ENCODE measurements at regions not wholly inside any gene's neighbourhood (a gene's known extent, or its start where the extent isn't known, plus 50 kb on each side); places are given as distances from the start of the nearest gene placed in this dataset.

DNA sequence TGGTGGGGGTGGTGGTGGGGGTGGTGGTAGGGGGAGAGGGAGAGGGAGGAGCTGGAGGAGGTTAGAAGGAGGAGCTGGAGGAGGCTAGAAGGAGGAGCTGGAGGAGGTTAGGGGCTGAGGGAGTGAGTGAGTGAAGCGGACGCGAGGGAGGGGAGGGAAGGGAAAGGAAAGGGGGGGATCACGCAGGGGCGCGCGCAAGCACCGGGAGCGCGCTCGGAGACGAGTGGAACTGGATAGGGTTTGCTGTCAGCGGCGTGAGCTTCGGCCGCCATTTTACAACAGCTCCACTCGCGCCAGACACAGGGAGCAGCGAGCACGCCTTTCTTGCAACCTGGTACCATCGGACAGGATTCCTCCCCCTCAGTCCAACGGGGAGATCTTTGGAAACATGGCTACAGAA lies 90.5 kb upstream of the FERMT1 start:
- TF ChIP-seq DPF2 (CRISPR knock-in tag; IDR thresholded peaks at IDR 0.05; ENCODE audit: borderline replicate concordance, low read depth), result no peak
- no peak for TF ChIP-seq TP53 (CRISPR knock-in tag; conservative IDR thresholded peaks at IDR 0.05)
- TF ChIP-seq, protein P1, sequence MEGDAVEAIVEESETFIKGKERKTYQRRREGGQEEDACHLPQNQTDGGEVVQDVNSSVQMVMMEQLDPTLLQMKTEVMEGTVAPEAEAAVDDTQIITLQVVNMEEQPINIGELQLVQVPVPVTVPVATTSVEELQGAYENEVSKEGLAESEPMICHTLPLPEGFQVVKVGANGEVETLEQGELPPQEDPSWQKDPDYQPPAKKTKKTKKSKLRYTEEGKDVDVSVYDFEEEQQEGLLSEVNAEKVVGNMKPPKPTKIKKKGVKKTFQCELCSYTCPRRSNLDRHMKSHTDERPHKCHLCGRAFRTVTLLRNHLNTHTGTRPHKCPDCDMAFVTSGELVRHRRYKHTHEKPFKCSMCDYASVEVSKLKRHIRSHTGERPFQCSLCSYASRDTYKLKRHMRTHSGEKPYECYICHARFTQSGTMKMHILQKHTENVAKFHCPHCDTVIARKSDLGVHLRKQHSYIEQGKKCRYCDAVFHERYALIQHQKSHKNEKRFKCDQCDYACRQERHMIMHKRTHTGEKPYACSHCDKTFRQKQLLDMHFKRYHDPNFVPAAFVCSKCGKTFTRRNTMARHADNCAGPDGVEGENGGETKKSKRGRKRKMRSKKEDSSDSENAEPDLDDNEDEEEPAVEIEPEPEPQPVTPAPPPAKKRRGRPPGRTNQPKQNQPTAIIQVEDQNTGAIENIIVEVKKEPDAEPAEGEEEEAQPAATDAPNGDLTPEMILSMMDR (CRISPR knock-in tag; IDR thresholded peaks at IDR 0.05), result no peak
- TF ChIP-seq SP4 (CRISPR knock-in tag; IDR thresholded peaks at IDR 0.05), result no peak
- TF ChIP-seq PHB2 (IDR thresholded peaks at IDR 0.05; ENCODE audit: partially characterized antibody), result no peak
- no peak for TF ChIP-seq ZNF672 (CRISPR knock-in tag; IDR thresholded peaks at IDR 0.05)
- TF ChIP-seq ZNF101 (CRISPR knock-in tag; IDR thresholded peaks at IDR 0.05; ENCODE audit: borderline replicate concordance, low read depth), result no peak
- TF ChIP-seq, protein P2, sequence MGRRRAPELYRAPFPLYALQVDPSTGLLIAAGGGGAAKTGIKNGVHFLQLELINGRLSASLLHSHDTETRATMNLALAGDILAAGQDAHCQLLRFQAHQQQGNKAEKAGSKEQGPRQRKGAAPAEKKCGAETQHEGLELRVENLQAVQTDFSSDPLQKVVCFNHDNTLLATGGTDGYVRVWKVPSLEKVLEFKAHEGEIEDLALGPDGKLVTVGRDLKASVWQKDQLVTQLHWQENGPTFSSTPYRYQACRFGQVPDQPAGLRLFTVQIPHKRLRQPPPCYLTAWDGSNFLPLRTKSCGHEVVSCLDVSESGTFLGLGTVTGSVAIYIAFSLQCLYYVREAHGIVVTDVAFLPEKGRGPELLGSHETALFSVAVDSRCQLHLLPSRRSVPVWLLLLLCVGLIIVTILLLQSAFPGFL (CRISPR knock-in tag; IDR thresholded peaks at IDR 0.05), result no peak
- no peak for TF ChIP-seq TCF7 (IDR thresholded peaks at IDR 0.05; ENCODE audit: low read depth)
- TF ChIP-seq FOXA3 (CRISPR knock-in tag; IDR thresholded peaks at IDR 0.05), result no peak
- TF ChIP-seq, protein P3, sequence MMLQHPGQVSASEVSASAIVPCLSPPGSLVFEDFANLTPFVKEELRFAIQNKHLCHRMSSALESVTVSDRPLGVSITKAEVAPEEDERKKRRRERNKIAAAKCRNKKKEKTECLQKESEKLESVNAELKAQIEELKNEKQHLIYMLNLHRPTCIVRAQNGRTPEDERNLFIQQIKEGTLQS (CRISPR knock-in tag; IDR thresholded peaks at IDR 0.05), result no peak
- TF ChIP-seq GATA4 (IDR thresholded peaks at IDR 0.05; ENCODE audit: borderline replicate concordance, low read depth), result no peak
- no peak for TF ChIP-seq SSRP1 (CRISPR knock-in tag; IDR thresholded peaks at IDR 0.05)
